Hypothalamus (tissue), 51 donors: ENCODE measurements at regions not wholly inside any gene's neighbourhood (a gene's known extent, or its start where the extent isn't known, plus 50 kb on each side); places are given as distances from the start of the nearest gene placed in this dataset.
A peak's percentile ranks its signal among the peaks of the same experiment; 100 is the strongest.

Source experiments
- DNase-seq, 51 donors: peaks; one replicate each; lab custom pipeline; 2025; lab: John Stamatoyannopoulos, UW

- DNase-seq: no peak
Measured at GRCh38 chr12:97404093-97404492, 58.5 kb upstream of the RMST start.

- peak in 24 of 51 donors; percentile 0 to 48 (median 14) for DNase-seq
Measured at GRCh38 chr12:97404543-97404942, 58.1 kb upstream of the RMST start.

GRCh38 chr12:97408363-97408762 is 54.2 kb upstream of the RMST start:
- DNase-seq: no peak

GRCh38 chr12:97411341-97411740 is 51.3 kb upstream of the RMST start:
- DNase-seq: no peak
